ENCODE measurements at regions not wholly inside any gene's neighbourhood (a gene's known extent, or its start where the extent isn't known, plus 50 kb on each side); places are given as distances from the start of the nearest gene placed in this dataset.

- no peak for DNase-seq (ENCODE audit: low read depth)
- H3K4me3 ChIP-seq (ENCODE audit: low read length): no peak overlapping the region
- no peak for TF ChIP-seq CTCF (IDR thresholded peaks at IDR 0.05; ENCODE audit: insufficient read depth, low read depth, low read length, missing control alignments)
These were observed 67.8 kb upstream of the ELAC2 start for GRCh38 chr17:13085578-13085977.

- no peak for DNase-seq (ENCODE audit: low read depth)
- H3K4me3 ChIP-seq (ENCODE audit: low read length): no peak overlapping the region
- TF ChIP-seq CTCF (IDR thresholded peaks at IDR 0.05; ENCODE audit: insufficient read depth, low read depth, low read length, missing control alignments): no peak
These were observed 66.6 kb upstream of the ELAC2 start for GRCh38 chr17:13084420-13084819.

GRCh38 chr17:13078591-13079385 lies 61.0 kb upstream of the ELAC2 start:
- no peak overlapping the region for H3K4me3 ChIP-seq (ENCODE audit: low read length)
- no peak for DNase-seq (ENCODE audit: low read depth)
- TF ChIP-seq CTCF (IDR thresholded peaks at IDR 0.05; ENCODE audit: insufficient read depth, low read depth, low read length, missing control alignments): no peak

- DNase-seq (ENCODE audit: low read depth): no peak
- TF ChIP-seq CTCF (IDR thresholded peaks at IDR 0.05; ENCODE audit: insufficient read depth, low read depth, low read length, missing control alignments): no peak
- H3K4me3 ChIP-seq (ENCODE audit: low read length): no peak overlapping the region
These were observed 59.1 kb upstream of the ELAC2 start for GRCh38 chr17:13076905-13077304.

GRCh38 chr17:13074026-13074425 lies 56.2 kb upstream of the ELAC2 start:
- TF ChIP-seq CTCF (IDR thresholded peaks at IDR 0.05; ENCODE audit: insufficient read depth, low read depth, low read length, missing control alignments): no peak
- peak; percentile 42 for DNase-seq (ENCODE audit: low read depth)
- H3K4me3 ChIP-seq (ENCODE audit: low read length): no peak overlapping the region

- DNase-seq (ENCODE audit: low read depth): no peak
- TF ChIP-seq CTCF (IDR thresholded peaks at IDR 0.05; ENCODE audit: insufficient read depth, low read depth, low read length, missing control alignments): no peak
- no peak overlapping the region for H3K4me3 ChIP-seq (ENCODE audit: low read length)
These were observed 55.2 kb upstream of the ELAC2 start for GRCh38 chr17:13073018-13073417.

- no peak for DNase-seq (ENCODE audit: low read depth)
- H3K4me3 ChIP-seq (ENCODE audit: low read length): no peak overlapping the region
- TF ChIP-seq CTCF (IDR thresholded peaks at IDR 0.05; ENCODE audit: insufficient read depth, low read depth, low read length, missing control alignments): no peak
These were observed 52.9 kb upstream of the ELAC2 start for GRCh38 chr17:13070732-13071131.
